ENCODE measurements at regions not wholly inside any gene's neighbourhood (a gene's known extent, or its start where the extent isn't known, plus 50 kb on each side); places are given as distances from the start of the nearest gene placed in this dataset.

DNA sequence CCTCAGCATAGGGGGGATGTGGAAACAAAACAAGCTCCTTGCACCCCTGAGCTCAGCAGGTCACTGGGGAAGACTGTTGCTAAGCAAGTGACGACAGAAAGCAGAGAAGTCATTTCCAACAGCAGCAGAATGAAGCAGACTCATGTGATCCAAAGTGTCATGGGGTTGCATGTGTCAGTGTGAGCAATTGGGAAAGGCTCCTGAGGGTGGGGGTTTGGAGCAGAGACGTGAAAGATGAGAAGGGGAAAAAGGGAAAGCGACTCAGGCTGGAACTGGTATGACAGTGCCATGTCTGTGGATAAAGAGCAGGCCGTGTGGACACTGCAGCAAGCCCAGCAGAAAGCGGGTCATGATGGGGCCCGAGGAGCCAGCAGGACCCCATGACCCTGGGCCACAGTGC lies 363.9 kb downstream of the PREX1 start:
- CTCF ChIA-PET: no interaction called here
- Mint-ChIP-seq H3K36me3 (ENCODE audit: insufficient read depth, unreplicated experiment) (no peaks in the 10 kb centered on the region), H3K4me1 (ENCODE audit: low read depth, unreplicated experiment) (peaks cover 7% of the 10 kb centered on the region), H3K4me3 (ENCODE audit: unreplicated experiment) (no peak overlapping the region), H3K9me3 (ENCODE audit: unreplicated experiment) (peaks cover 15% of the 10 kb centered on the region), H3K27ac (ENCODE audit: unreplicated experiment) (no peak overlapping the region), H3K27me3 (ENCODE audit: insufficient read depth, unreplicated experiment) (peaks cover 5% of the 10 kb centered on the region)
- BruUV-seq (replicated peaks): no TSS peak
- no peak for TF ChIP-seq CTCF (IDR thresholded peaks at IDR 0.05; ENCODE audit: insufficient read depth in 1 of 2, low read depth in 1 of 2, low read length in 1 of 2, severe bottlenecking in 1 of 2, unreplicated experiment in 1 of 2)
- no peaks in the 10 kb centered on the region for H3K27me3 ChIP-seq (replicated peaks; ENCODE audit: control insufficient read depth, insufficient read depth, low read length)
- H3K9me3 ChIP-seq: no peaks in the 10 kb centered on the region
- DNase-seq: no peak
- POLR2A ChIA-PET: no interaction called here
- H3K4me3 ChIP-seq (ENCODE audit: low read depth, low read length): no peak overlapping the region
- intact Hi-C loops (cut with micrococcal nuclease; ENCODE audit: unreplicated experiment): loop anchor here (5.0 kb wide), 1 partner anchor 323 kb away; no protein-coding TSS in a partner anchor
- no peaks in the 10 kb centered on the region for H3K36me3 ChIP-seq (ENCODE audit: control insufficient read depth, insufficient read depth, low read length)
- peaks cover 7% of the 10 kb centered on the region for H3K4me1 ChIP-seq

DNA sequence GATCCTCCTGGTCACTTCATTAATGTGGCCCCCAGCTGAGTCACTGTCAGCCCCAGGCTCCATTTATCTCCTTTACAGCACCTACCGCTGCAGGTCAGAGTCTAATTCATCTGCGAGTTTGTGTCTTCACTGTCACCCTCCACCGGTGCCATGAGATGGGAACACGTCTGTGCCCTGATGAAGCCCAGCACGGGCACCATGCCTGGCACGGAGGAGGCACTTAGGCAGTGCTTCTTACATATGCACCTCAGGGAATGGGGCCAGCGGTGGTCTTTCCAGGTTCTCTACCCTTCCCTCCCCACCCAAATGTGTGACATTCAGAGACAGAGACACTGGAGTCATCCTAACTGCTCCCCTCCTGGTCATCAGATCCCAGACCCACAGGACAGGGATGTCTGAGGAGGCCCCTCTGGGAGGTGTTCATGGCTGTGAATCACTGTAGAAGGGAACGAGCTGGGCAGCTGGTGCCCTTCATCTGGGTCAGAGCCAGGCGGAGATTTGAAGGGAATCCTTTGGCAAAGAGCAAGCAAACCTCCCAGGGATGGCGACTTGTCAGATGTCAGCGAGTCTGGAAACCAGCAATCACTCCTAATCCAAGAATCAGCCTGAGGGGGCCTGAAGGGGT lies 364.6 kb downstream of the PREX1 start:
- no peak overlapping the region for H3K4me3 Mint-ChIP-seq (ENCODE audit: unreplicated experiment)
- Histone ChIP-seq H3K36me3 (ENCODE audit: control insufficient read depth, insufficient read depth, low read length) (no peaks in the 10 kb centered on the region), H3K4me1 (peaks cover 7% of the 10 kb centered on the region), H3K9me3 (no peaks in the 10 kb centered on the region), H3K27me3 (replicated peaks; ENCODE audit: control insufficient read depth, insufficient read depth, low read length) (no peaks in the 10 kb centered on the region), H3K4me3 (ENCODE audit: low read depth, low read length) (no peak overlapping the region)
- no peak overlapping the region for H3K27ac Mint-ChIP-seq (ENCODE audit: unreplicated experiment)
- DNase-seq: no peak
- ChIA-PET CTCF (interaction anchor here (0.8 kb wide), 1 partner anchor 64 kb away, joined by 3 read pairs; no protein-coding TSS in a partner anchor), POLR2A (no interaction called here)
- no peaks in the 10 kb centered on the region for H3K36me3 Mint-ChIP-seq (ENCODE audit: insufficient read depth, unreplicated experiment)
- TF ChIP-seq CTCF (IDR thresholded peaks at IDR 0.05; ENCODE audit: insufficient read depth in 1 of 2, low read depth in 1 of 2, low read length in 1 of 2, severe bottlenecking in 1 of 2, unreplicated experiment in 1 of 2): no peak
- peaks cover 15% of the 10 kb centered on the region for H3K9me3 Mint-ChIP-seq (ENCODE audit: unreplicated experiment)
- H3K27me3 Mint-ChIP-seq (ENCODE audit: insufficient read depth, unreplicated experiment): peaks cover 5% of the 10 kb centered on the region
- intact Hi-C loops (cut with micrococcal nuclease; ENCODE audit: unreplicated experiment): loop anchor here (5.0 kb wide), 1 partner anchor 324 kb away; no protein-coding TSS in a partner anchor
- BruUV-seq (replicated peaks): no TSS peak
- peaks cover 7% of the 10 kb centered on the region for H3K4me1 Mint-ChIP-seq (ENCODE audit: low read depth, unreplicated experiment)

DNA sequence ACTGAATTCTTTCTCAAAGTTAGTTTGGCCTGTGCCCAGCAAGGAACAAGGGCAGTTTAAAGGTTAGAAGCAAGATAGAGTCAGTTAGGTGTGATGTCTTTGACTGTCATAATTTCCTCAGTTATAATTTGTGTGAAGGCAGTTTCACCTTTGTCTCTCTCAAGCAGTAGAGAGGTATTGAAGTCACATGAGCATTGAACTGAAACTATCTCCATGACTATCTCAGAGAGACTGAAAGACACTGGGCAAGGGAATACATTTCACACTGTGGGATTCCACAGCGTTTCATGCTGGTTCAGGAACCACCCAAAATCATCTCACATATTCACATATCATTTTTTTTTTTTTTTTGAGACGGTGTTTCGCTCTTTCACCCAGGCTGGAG lies 366.1 kb downstream of the PREX1 start:
- ChIA-PET POLR2A (no interaction called here), CTCF (interaction anchor here (0.7 kb wide), 1 partner anchor 567 kb away, joined by 3 read pairs; no protein-coding TSS in a partner anchor)
- no peak for TF ChIP-seq CTCF (IDR thresholded peaks at IDR 0.05; ENCODE audit: insufficient read depth in 1 of 2, low read depth in 1 of 2, low read length in 1 of 2, severe bottlenecking in 1 of 2, unreplicated experiment in 1 of 2)
- Histone ChIP-seq H3K4me1 (peaks cover 7% of the 10 kb centered on the region), H3K36me3 (ENCODE audit: control insufficient read depth, insufficient read depth, low read length) (no peaks in the 10 kb centered on the region), H3K9me3 (no peaks in the 10 kb centered on the region), H3K4me3 (ENCODE audit: low read depth, low read length) (no peak overlapping the region), H3K27me3 (replicated peaks; ENCODE audit: control insufficient read depth, insufficient read depth, low read length) (no peaks in the 10 kb centered on the region)
- BruUV-seq (replicated peaks): no TSS peak
- intact Hi-C loops (cut with micrococcal nuclease; ENCODE audit: unreplicated experiment): loop anchor here (5.0 kb wide), 1 partner anchor 326 kb away; no protein-coding TSS in a partner anchor
- Mint-ChIP-seq H3K4me3 (ENCODE audit: unreplicated experiment) (no peak overlapping the region), H3K36me3 (ENCODE audit: insufficient read depth, unreplicated experiment) (no peaks in the 10 kb centered on the region), H3K27ac (ENCODE audit: unreplicated experiment) (no peak overlapping the region), H3K9me3 (ENCODE audit: unreplicated experiment) (peaks cover 15% of the 10 kb centered on the region), H3K4me1 (ENCODE audit: low read depth, unreplicated experiment) (peaks cover 7% of the 10 kb centered on the region), H3K27me3 (ENCODE audit: insufficient read depth, unreplicated experiment) (peaks cover 5% of the 10 kb centered on the region)
- no peak for DNase-seq

All from Caco-2 (cell line).